ENCODE measurements at regions not wholly inside any gene's neighbourhood (a gene's known extent, or its start where the extent isn't known, plus 50 kb on each side); places are given as distances from the start of the nearest gene placed in this dataset.
A peak's percentile ranks its signal among the peaks of the same experiment; 100 is the strongest.
"Not testable (repeated sequence)": the region's sequence is repeated elsewhere in the genome, so short reads cannot be mapped to it uniquely, and the experiment has no call there.

GRCh38 chr15:81939604-81940440, 106.0 kb downstream of the MEX3B start:
- DNase-seq, result peak; percentile 43

GRCh38 chr15:81937189-81937588, 108.6 kb downstream of the MEX3B start:
- no peak for DNase-seq

GRCh38 chr15:81930582-81931369, 115.0 kb downstream of the MEX3B start:
- no peak for DNase-seq

DNA sequence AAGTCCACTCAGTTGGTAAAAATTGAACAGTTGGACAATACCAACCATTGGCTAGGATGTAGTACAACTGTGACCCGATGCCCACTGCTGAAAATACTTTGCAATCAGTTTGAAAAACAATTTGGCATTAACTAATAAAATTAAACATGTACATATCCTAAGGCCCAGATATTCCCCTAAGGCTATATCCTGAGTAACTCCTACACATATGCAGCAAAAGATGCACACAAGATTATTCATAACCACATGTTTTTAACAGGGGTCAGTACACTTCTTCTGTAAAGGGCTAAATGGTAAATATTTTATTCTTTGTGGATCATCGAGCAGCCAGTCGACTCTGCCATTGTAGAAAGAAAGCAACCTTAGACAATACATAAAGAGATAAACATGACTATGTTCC, 116.3 kb downstream of the MEX3B start:
- no peak for DNase-seq

GRCh38 chr15:81926981-81927380, 118.8 kb downstream of the MEX3B start:
- no peak for DNase-seq

GRCh38 chr15:81924729-81925128, 121.1 kb downstream of the MEX3B start:
- no peak for DNase-seq

- DNase-seq, result no peak
Observed at GRCh38 chr15:81923561-81924350, 122.1 kb downstream of the MEX3B start.

DNA sequence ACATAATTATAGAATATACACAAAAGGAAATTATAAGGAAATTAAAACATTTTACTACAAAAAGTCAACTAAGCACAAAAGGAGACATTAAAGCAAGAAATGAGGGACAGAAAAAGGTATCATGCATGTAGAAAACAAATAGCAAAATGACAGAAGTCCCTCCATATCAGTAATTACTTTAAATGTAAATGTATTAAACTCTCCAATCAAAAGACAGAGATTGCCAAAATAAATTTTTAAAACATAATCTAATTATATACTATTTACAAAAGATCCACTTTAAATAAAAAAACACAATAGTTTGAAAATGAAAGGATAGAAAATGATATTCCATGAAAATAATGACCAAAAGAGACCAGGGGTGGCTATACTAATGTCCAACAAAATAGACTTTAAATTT, 123.7 kb downstream of the MEX3B start:
- no peak for DNase-seq

GRCh38 chr15:81921163-81921562, 124.7 kb downstream of the MEX3B start:
- DNase-seq, result no peak

DNA sequence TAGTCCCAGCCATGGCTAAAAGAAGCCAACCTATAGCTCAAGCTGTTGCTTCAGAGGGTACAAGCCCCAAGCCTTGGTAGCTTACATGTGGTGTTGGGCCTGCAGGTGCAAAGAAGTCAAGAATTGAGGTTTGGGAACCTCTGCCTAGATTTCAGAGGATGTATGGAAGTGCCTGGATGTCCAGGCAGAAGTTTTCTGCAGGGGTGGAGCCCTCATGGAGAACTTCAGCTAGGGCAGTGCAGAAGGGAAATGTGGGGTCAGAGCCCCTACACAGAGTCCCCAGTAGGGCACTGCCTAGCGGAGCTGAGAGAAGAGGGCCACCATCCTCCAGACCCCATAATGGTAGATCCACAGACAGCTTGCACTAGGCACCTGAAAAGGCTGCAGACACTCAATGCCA, 127.1 kb downstream of the MEX3B start:
- DNase-seq, result not testable (repeated sequence)

DNA sequence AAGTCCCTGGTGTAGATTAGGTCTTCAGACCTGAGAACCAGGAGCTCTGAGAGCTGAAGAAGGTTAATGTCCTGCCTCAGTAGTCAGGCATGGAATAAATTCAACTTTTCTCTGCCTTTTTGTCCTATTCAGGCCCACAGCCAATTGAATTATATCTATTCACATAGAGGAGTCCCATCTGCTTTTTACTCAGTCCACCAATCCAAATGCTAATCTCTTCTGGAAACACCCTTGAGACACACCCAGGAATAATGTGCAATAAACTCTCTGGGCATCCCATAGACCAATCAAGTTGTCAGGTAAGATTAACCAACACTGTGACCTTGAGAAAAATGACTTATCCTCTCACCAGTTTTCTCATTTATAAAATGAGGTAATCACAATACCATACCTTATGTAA, 129.4 kb downstream of the MEX3B start:
- no peak for DNase-seq

GRCh38 chr15:81915990-81916389, 129.8 kb downstream of the MEX3B start:
- no peak for DNase-seq

DNA sequence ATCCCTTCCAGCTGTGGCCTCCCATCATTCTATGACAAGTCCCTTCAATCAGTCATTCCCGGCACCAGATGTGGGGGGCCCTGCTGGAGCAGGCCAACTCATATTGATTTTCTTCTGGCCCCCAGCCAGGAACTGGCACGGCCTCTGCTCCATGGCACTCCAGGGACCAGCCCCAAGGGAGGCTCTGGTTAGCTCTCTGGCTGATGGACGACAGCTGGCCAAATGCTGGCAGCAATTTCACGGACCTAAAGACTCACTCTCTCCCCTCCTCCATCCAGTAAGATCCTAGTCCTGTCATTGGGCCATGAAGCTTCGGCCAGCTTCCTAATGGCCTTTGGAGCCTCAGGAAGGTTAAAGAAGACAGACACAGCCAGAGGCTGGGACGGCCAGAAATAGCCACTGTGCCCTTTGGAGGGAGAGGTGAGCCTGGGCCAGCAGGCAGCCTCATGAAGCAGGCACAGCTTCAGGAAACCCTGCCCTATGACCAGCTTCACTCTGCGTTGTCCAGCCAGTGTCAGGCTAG, 131.0 kb downstream of the MEX3B start:
- no peak for DNase-seq

DNA sequence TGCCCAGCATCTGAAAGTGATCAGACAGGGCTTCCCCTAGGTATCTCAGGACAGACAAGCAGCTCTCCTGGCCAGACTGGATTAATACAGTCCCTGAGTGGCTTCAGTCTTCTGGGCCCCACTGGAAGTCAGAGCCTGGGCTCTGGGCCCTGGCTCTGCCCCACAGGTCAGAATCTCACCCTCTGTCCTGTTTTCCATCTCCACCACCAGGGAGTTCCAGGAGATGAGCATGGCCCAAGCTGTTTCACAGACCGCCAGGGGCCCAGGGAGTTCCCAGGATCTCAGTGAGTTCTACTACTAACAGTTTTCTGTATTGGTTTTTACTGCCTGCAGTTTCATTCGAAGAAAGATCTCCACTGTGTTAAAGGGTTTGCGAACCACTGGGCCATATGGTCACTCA, 131.5 kb downstream of the MEX3B start:
- DNase-seq, result no peak

DNA sequence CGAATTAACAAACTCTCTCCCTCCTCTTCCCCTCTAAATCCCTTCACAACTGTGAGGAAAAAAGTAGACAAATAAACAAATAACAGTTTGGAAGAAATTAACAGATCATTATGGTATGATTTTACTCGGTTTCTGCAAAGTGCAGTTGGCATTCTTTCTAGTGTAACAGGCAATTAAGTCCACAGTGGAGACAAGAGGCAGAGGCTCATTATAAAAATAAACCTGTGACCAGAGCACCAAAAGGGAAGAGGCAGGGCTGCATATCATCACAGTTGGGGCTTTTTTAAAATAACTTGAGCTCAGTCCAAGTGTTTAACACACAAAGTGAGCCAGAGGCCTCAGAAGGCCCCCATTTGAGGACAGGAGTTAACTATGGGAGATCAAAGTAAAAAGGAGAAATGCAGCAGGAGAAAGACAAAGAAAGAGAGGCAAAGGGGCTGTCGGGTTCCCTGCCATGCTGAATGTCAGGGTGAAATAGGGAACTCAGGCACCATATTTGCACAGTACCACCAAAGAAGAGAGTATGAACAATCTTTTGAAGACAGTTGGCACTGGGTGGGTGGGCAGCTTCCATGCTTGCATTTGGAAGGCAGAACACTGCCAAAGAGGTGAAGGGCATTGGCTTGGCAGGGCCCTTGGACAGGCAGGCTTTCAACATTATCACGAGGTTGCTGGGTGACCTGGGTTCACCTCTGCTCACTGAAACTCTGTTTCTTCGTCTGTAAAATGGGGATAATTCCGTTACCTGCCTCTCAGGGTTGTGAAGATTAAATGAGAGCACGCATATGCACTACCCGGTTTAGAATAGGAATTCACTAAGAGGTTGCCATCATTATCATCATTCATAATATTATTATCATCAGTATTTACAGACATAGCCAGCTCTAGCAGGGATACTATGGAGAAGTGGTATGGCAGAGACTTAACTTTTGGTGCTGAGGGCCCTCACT, 134.5 kb downstream of the MEX3B start:
- DNase-seq, result no peak

DNA sequence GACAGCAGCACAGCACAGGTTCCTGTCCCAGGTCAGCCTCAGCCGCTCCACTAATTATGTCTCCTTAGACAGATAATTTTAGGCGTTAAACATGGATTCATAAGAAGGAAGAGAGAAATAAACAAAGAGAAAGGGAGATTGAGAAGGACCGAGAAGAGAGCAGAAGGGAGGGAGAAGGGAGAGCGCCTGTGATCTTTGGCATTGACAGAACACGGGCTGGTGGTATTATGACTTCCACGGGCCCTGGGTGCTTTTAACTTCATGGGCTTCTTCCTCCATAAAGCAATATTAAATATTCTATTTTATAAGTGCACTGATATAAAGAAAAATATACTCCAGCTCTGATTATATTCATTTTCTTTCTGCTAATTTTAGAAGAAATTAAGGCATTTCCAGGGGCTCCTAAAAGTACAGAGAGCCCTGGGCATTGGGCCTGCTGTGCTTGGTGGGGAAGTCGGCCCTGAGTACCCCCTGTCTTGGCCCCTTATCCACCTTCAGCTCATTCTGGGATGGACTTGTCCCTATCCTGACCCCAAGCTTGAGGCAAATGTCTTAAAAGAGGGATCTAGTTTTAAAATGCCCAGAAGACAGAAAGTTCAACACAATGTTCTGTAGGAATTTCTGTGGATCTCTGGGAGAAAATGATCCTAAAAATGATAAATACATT, 135.3 kb downstream of the MEX3B start:
- no peak for DNase-seq

DNA sequence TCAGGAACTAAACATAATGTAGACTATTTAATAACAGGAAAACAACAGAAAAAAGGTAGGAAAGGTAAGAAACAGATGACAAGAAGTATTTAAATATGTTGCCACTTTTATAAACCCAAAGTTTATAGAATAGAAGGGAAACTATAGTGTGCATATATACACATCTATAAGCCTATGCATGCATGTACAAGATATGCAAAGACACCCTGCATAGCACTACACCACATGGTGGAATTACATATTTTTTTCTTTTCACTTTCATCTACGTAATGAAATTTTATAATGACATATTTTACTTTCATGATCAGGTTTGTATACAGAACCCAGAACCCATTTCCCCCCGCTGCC, 136.8 kb downstream of the MEX3B start:
- no peak for DNase-seq

DNA sequence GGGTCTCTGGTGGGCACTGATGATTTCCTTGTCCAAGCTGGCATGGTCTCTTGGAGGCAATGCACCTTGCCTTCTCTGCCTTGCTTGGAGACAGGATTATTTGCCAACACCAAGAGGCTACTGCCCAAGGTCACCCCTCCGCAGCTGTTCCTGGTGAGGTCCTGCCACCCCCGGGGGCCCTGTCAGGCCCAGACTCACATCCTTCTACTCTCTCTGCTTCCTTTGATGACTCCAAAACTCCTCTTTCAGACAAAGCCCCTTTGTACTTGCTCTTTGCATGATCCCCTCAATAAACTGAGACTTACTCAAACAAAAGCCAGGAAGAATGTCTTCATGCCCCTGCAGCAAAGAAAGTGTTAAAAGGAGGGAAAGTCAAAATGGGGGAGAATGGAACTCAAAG, 137.7 kb downstream of the MEX3B start:
- no peak for DNase-seq

DNA sequence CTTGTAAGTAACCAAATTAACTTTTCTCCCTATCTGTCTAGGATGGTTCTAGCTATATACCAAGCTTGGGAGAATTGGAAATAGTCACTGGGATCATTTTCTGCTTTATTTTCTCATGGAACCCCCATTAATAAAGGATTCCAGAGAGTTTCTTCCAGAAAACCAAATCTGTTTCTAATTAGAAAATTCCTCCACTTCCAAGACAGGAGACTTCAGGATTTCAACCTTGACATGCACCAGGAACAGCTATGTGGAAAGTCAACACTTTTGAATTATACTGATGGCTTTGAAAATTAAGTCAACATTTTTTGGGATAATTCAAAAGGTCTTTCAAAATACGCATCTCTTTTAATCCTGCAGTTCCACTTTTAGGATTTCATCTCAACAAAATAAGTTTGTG, 138.3 kb downstream of the MEX3B start:
- no peak for DNase-seq

DNA sequence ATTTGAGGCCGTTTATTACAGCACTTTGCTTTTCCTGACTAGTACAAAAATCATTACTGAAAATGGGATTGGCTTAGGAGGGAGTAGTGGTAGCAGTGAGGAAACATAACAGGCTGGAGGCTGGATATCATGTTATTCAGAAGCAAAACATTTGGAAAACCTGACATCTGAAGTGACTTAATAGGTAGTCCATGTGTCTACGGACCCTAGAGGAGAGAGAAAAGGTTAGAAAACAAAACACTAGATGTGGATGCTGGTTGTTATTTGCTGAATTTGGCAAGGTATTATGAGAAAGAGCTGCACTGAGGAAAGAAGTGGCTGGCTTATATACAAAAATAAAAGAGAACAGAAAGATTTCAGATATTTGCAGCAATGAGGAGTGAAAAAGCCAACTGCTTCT, 139.9 kb downstream of the MEX3B start:
- DNase-seq, result no peak

DNA sequence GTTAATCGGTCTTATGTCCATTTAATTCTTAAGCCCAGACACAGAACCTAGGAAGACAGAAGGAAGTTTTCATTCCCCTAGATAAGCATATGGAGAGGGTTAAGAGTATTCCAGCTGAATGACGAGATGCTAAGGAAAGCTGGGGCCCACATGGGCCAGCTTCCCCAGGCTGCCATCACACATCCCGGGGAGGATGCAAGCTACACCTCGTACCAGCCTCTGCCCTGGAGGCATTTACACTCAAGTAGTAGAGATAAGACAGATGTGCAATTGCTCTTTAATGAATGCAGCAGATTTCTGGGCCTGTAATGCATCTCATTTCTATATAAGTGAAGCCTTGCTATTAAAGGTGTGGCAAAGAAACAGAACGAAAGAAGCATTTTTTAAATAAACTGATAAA, 144.5 kb downstream of the MEX3B start:
- DNase-seq, result no peak

DNA sequence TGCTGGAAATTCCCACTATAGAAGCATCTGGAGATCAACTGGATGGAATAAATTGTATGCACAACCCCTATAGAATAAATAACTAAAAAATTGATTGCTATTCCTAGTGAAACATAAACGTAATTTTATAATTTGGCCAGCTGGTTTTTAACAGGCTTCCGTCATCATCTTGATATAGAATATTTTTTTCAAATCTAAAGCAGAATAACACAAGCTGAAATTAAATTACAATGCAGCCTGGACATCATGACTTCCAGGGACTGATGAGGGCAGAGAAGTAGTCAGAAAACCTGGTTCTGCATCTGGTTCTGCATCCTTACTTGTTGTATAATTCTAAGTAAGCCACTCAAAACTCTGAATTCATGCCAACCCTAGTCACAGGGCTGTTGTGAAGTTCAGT, 146.1 kb downstream of the MEX3B start:
- no peak for DNase-seq
